NCI-H345 treated with DMSO at 0.1 percent for 48 hours (cell line): ENCODE measurements at regions not wholly inside any gene's neighbourhood (a gene's known extent, or its start where the extent isn't known, plus 50 kb on each side); places are given as distances from the start of the nearest gene placed in this dataset.

Experiments
- DNase-seq: peaks from one replicate; lab custom pipeline; 2025; ENCODE audit not compliant: unreplicated experiment; lab: John Stamatoyannopoulos, UW

DNA sequence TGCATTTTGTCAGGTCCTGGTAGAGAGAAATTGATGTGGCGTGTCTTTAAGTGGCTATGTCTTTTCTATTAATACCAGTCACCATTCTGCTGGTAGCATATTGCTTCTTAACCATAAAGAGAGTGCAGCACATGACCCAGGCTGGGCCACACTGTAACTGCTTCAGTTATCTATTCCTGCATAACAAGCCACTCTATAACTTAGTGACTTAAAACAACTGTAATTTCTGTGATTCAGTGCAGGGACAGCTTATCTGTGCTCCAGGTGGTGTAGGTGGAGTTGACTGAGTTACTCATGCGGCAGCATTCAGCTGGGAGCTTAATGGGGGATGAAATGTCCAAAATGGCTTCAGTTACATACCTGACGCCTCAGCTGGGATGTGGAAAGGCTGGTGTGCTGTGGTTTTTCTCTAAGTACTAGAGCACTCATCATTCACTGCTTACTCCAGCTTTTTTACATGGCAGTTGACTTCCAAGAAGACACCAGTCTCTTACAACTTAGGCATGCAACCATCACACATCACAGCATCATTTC is 742.4 kb downstream of the SATB2 start:
- no peak for DNase-seq

DNA sequence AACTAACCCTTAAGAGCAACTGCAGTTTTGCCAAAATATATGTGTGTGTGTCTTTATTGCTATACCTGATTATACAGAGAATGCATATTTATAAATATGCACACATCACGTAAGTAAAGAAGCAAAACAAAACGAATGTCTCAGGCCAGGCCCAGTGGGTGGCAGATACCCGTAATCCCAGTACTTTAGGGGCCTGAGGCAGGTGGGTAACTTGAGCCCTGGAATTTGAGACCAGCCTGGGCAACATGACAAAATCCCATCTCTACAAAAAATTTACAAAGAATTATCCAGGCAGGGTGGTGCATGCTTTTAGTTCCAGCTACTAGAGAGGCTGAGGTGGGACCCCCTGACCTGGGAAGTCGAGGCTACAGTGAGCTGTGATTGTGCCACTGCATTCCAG is 745.3 kb downstream of the SATB2 start:
- no peak for DNase-seq

DNA sequence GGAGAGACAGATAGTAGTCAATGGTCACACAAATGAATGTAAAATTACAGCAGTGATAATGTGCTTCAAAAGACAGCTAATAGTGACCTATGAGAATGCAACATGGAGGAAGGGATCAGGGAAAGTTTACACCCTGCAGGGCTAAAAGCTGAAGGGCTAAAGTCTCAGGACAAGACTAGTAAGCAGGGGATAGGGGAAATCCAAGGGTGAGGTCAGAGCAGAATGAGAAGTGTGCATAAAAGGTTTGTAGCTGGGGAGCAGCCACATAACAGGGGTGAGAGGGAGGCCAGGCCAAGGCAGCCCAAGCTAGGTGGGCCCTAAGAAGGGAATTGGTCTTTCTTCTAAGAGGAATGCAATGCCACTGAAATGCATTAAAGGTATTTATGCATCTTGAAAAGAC is 746.3 kb downstream of the SATB2 start:
- DNase-seq, result no peak

DNA sequence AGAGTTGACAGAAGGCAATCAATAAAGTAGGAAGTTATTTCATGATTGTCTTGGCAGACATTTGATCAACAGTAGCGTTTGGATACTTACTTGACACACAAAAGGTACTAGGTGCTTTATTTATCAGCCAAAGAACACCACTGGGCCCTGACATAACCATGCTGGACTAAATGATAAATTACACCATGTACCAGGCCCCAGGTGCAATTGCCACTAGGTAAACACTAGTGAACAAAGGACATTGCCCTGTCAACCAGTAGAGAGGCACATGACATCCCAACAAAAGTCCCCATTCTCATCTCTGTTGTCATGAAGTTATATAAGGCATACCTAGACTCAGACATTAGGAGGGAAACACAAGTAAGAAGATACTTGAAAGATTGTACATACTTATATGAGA is 747.2 kb downstream of the SATB2 start:
- DNase-seq, result no peak

DNA sequence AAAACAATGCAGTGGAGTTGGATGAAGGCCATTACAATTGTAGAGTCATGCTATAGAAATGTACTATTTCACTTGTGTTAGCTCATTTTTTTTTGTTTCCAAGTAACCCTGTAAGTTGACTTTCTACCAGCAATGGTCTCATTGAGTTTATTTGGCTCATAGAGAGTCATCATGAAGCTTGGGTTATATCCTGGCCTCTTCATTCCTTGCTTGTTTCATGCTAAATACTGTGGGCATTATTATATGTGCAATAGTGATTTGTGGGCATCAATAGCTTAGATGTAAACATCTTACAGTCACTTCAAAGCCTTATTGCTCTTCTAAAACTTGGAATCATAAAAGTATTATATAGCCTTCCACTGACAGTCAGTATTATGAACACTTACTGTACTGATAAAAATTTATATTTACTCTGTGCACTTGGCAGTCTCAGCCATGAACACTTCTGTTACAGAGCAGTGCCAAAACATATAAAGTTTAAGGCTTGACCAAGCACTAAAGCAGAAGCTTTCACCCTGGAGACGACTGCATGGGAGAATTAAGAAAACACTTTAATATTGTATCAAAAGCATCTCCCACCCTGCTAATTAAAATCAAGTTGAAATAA is 751.2 kb downstream of the SATB2 start:
- DNase-seq, result no peak

DNA sequence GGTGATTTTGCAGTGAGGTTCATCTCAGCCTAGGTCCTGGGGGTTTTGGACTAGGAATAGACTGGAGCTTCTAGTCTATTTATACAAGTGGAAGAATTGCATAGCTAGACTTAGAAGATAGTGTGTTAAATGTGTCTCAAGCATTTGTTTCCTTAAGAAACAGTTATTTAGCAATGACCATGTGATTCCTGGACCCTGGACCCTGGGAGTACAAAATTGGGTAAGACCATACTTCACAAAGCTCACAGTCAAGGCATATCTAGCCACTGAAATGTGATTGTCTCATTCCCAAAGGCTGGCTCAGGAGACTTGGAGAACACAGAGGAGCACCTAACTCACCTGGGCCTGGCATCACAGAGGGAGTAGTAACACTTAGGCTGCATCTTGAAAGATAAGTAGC is 754.5 kb downstream of the SATB2 start:
- no peak for DNase-seq

DNA sequence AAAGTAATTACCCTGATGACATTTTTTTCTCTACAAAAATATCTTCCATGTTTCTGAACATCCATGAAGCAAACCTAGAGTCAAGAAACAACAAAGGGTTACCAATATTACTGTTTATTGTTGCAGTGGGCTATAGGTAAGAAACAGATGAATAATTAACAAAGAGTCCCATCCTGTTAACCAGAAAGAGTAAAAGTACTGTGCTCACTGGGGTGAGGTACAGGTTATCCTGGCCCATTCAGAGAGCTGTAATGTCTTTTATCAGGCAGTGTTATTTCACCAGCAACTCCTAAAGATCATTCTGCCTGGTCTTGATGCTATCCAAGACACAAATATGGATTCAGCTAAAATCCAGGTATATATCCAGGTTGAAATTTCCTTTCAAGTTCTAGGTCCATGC is 754.9 kb downstream of the SATB2 start:
- no peak for DNase-seq

DNA sequence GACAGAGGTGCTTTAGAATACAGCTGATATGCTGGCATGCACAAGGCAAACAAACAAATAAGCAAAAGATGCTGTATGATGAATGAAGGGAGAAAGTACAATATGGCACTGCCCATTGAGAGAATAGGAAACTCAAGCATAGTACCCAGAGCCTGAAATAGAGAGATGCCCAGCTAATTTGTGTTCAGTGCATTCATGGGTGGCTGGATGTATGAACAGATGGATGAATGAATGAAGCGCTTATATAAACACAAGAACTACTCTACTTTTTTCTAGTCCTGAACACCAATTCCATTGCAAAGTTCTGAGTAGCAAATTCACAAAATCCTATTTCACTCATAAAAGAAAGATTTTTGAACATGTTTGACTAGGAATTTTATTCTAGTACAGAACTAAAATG is 756.3 kb downstream of the SATB2 start:
- peak; percentile 63 for DNase-seq

DNA sequence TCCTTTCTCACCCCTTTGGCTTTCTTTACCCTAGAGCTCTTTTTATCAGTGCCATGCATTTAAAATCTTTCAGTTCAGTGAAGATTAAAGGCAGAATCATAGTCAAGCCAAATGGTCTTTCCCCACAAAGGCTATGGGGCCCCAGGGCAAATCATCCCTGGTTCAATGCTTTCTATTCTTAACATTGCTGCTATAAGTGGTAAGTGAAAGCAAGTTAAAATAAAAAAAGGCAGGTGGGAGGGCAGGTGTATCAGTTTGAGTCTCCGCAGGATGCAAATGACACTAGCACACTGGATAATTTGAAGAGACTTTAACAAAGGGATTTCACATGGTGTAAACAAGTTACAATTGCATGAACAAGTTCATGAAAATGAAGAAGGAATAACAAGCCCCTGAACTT is 757.4 kb downstream of the SATB2 start:
- DNase-seq, result peak; percentile 97

DNA sequence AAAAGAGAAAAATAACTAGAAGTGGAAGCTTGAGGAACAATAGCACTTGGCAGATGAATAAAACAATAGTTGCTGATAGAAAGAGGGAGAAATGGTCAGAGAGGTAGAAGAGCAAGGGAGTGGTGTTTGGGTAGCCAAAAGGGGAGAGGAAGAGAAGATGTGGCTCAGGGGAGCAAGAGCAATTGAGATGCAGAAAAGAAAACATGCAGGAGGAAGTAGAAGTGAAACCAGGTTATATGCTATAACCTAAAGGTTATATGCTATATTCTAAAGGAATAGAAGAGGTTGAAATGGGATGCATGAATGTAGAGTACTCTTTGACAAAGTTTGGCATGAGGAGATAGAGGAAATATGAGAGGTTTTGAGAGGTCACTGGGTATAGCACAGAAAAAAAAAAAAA is 759.5 kb downstream of the SATB2 start:
- DNase-seq, result peak; percentile 39

DNA sequence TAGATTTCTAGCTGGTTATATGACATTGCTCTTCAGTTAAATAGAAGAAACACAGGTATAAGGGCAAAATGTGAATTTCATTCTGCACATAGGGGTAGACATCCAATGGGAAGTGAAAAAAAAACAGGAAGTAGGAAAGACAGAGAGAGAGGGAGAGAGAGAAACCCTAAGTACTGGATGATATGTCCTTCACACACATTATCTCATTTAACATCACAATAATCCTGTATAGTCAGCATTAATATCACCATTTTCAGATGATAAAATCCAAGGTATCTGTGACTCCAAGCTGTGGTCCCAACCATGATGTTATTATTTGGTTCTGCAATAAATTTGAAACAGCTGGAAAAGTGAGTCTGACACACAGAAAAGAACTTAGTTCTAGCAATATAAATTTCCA is 759.9 kb downstream of the SATB2 start:
- no peak for DNase-seq

DNA sequence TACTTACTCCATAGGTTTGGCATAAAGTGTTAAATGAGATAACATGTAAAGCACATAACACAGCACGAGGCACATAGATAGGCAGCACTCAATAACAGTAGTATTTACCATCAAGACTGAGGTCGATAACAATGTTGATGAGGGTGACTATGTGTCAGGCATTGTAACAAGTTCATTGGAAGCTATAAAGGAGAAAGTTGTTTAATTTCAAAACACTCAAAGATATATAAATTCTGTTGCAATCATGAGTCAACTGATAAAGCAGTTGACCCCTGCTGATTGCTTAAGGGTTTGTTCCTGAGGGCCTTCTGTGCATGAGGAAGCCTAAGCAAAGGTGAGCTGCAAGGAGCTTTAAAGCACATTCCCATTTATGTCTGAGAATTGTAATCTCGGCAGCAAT is 760.5 kb downstream of the SATB2 start:
- peak; percentile 44 for DNase-seq

DNA sequence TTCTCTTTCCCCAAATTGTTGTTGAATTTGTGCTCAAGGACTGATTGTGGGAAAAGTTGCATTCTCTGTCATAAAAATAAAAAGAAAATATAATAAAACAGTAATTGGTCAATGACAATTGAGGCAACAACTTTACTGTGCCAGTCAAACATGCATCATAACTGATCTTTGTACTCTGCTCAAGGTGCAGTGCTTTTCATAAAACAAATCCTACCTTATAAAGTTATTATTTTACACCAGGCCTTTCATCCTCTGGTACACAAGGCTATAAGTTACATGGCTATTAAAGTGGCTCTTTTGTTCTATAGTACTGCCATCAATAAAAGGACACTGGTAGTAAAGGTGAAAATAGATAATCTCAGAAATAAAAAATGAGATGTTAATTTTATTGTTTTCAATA is 761.9 kb downstream of the SATB2 start:
- no peak for DNase-seq

DNA sequence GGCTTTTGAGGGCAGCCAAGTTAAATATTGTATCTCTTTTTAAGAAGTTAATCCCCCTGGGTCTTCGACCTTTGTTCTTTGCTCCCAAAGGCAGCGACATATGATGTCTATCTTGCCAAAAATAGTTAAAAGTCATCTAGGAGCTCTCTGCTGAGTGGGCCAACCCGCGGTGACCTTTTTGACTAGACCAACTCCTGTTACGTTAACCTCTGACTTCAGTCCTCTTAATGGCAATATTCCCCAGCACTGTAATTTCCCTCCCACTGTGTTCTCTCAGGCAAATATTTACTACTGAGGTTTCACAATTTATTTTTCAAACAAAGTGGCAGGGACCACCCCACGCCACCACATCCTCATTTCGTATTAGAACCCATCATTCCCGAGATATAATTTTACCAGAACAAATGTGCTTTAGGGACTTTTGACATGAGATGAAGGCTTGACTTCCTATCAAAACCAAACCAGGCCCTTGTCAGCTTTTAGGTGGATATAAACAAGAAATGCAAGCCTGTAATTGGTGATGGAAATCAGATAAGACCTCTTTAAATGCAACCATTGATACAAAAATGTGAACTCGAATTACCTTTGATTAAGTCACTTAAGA is 764.7 kb downstream of the SATB2 start:
- no peak for DNase-seq

DNA sequence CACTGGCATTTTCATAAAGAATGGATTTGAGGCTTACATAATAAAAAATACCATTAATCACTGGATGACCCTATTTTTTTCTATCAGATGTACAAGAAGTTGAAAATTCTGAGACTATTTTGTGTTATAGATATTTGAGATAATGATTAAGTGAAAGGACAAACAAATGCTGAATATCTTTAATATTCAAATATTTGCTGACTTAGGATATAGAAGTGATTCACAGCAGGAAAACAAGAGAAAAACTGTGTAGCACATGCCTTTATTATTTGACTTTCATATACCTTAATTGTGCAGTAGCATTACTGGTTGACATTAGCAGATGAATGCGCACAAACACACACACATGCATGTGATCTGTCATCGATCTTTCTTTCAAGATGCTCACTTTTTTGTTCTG is 766.5 kb downstream of the SATB2 start:
- DNase-seq, result no peak

DNA sequence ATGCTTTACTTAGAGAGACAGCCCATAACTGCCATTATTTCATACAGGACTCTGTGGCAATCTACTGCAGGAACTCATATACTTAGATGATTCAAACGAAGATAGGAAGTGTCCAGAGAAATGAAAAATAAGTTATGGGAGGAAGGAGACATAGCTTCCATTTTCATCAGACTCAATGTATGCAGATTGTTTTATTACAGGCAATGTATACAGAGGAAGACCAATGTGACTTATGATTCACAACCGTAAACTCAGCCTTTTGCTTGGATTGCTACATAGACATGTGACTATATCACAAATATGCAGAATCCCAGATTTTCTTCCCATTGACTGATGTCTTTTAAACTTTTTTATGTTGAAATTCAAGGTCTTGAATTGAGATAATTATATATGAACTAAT is 793.4 kb downstream of the SATB2 start:
- no peak for DNase-seq

DNA sequence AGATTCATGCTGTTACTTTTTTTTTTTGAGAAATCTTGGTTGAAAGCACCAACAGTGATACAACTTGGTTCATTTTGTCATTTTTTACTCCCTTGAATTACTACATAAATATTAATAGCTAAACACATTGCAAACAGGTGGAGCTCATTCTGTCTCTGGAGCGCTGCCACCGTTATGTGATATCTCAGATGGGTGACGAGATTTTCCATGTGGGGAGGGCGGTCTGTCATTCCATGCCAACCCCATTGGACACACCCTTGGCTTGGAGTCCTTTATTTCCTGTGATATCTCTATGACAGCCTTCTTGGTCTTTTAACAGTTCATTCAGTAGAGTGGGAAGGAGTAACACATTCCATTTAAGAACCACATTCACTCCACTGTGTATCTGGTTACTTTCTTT is 794.8 kb downstream of the SATB2 start:
- DNase-seq, result no peak

DNA sequence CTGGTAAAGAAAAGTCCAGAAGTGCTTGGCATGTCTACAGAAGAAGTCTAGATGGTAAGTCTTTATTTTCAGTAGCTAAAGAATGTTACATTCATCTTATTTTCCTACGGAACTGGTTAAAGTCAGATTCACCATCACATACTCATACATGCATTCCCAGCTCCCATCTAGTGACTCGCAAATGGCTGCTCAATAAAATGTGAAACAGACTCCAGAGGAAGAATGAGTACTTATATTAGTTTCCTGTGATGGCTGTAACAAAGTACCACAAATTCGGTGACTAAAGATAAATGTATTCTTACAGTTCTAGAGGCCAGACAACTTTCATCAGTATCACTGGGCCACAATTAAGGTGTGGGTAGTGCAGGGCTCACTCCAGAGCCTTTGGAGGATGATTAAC is 797.2 kb downstream of the SATB2 start:
- DNase-seq, result no peak

DNA sequence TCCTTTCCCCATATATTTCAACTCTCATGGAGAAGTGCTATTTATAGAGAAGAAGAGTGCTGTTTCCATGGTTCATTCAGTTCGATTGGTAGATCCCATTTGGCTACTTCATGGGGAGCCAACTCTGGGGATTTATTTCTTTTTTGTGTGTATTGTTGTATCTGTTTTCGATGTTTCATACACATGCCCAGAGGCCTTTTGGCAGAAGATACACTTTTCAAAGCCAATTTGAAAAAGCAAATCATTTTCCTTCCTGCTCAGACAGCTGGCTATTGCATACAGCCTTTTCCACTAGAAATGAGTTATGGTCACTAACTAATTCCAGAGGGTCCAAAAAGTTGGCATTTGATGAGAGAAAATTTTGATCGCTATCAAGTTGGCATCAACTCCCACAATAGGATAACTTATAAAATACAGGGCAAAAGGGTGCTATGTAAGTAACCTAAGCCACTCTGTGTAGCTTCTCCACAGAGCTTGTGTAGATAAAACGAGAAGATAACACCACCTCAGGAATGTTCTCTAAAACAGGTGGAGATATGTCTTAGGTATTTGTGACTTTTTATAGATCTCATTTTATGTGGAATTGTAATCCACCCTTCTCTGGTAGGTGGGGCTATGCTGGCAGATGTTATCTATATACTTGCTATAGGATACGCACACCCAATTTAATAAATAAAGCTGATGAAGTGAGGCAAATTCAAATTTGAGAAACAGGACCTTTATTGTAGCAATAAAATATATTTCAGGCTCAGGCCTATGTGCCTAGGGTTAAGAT is 798.5 kb downstream of the SATB2 start:
- DNase-seq, result peak; percentile 85

DNA sequence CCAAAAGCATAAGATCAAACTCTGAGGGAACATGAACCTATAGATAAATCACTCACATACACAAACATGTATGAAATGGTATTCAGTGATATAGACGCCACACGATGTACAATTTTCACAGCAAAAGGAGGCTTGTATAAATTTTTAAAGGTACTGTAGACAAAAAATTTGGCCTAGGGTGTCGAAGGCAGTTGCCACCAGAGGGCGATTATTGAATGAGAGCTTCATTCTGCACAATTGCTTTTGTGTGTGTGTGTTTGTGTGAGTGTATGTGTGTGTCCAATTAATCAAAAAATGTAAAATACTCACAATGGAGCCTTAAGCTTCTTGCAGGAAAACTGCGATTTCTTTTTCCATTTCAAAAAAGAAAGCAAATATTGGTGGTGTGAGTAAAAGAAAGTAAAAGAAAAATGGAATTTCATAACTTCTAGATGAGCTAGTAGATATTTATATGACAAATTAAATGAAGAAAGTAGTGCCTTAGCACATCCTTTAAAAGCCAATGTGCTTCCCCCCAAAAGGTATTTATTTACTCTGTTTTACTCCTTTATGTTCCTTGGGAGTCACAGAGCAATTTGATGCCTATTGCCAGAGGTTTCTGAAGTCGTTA is 800.1 kb downstream of the SATB2 start:
- DNase-seq, result peak; percentile 15

DNA sequence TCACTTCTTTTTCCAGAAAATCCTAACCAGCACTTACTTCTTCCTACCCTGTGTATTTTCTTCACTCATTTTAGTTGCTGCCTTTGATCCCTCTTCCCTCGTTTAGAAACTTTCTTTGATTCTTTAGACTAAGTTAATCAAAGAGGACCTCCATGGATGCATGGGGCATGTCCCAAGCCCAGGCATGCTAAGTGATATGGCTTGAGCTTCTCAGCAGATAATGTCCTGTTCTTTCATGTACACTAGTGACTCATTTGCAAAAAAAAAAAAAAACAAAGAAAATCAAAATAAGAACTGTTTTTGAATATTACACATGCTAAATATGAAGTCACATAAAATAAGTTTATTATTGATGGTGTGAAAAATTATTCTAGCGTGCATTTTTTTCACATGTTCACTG is 800.9 kb downstream of the SATB2 start:
- no peak for DNase-seq

DNA sequence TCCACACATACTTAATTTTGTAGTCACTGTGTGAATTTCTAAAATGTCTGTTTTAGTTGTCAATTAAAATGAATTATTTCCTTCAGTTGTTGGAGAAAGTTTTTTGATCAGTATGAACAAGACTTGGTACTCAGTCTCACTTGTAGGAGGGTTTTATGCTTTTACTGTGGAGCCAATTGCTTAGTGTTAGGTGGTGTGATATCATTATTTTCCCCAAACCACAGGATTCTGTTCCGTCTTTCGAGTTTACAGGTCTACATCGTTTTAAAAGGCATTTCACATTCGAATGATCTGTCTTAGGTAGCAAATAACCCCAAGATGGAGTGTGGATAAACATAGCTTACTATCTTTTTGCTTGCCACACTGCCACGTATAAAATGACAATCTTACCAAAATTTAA is 803.1 kb downstream of the SATB2 start:
- DNase-seq, result no peak
